ENCODE measurements at regions not wholly inside any gene's neighbourhood (a gene's known extent, or its start where the extent isn't known, plus 50 kb on each side); places are given as distances from the start of the nearest gene placed in this dataset.

- no peak for DNase-seq (ENCODE audit: low spot score)
These were observed 426.1 kb upstream of the FANCL start for GRCh38 chr2:58667137-58667774.

DNA sequence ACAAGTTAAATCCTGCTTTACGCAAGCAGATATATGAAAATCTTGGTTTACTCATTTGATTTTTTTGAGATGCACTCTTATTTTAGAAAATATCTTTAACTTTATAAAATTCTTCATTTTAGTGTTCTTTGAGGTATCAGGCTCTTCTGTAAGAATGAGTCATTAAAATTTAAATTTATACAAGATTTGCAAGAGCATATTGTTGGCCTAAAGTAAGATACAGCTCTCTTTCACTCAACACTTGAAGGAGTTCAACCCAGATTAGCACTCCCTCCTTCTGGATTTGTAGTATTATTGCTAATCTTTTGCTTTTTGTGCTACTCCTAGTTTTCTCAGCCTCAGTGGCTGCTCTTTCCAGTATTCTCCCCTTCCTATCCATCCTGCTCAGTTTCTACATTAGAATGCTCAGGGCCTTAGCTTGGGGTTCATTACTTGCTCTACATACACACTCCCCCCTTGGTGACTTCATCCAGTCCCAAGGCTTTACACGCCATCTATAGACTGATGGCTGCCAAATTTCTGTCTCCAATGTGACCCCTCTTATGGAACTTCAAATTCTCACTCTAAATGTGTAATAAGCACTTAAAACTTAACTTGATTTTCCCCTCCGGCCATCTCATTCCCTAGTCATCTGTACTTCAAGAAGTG, 425.3 kb upstream of the FANCL start:
- DNase-seq (ENCODE audit: low spot score) = no peak

GRCh38 chr2:58665154-58665553, 424.0 kb upstream of the FANCL start:
- DNase-seq (ENCODE audit: low spot score) = no peak

DNA sequence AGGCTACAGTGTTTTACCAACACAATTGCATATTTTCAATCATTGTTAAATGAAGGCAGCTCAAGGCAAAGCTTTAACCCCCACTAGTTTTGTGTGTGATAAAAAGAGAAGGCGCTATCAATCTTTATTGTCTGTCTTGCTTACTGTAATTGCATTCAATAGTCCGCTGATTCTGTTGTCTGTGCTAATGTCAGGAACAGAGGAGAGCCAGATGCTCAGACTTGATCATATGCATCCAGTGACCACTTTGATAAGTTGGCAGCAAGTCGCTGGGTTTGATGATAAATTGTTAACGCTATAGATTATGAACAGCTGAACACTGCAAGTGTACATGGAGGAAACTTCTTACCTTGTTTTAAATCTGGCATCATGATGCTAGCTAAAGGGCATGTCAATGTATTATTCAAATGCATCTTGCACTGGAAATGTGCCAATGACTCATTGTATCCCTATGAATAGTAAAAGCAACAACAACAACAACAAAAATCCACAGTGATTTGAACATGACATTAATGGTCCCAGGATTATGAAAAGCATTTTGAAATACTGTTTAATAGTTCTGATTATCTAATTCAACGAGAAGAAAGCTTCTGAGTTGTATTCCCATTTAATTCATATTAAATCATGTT, 423.5 kb upstream of the FANCL start:
- DNase-seq (ENCODE audit: low spot score) = no peak

GRCh38 chr2:58660046-58660445, 418.9 kb upstream of the FANCL start:
- DNase-seq (ENCODE audit: low spot score) = no peak

DNA sequence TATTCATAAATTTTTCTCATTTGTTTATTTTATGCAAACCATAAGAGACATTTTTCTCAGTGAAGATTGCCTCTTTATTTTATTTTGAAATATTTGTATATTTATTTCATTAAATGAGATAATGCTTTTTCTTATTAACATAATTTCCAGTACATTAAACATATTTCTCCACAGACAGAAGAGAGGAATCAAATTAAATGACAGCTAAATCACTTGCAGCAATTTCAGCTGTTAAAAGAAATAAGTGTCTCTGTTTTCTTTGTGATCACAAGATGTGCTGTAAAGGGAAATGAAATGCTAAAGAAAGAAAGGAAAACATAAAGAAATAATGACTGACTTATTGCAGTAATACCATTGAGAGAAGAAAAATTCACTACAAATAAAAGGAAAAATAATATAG, 414.0 kb upstream of the FANCL start:
- DNase-seq (ENCODE audit: low spot score) = no peak

DNA sequence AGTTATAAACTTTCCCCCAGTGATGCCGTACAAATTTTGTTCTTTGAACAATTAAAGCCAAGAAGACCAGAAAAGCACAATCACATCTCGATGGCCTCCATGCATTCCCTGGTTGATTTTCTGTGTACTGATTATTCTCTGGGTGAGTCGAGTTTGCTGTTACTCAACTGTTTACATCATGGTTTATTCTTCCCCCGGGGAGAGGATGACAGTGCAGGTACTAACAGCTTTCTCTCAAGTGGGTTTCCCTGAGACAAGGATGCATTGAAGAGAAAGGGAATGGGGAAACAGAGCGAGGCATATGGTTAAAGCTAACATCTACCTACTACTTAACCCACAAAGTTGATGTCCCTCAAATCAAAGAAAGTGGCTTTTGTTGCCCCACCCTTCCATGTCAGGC, 410.8 kb upstream of the FANCL start:
- DNase-seq (ENCODE audit: low spot score) = no peak

GRCh38 chr2:58650781-58651180, 409.7 kb upstream of the FANCL start:
- no peak for DNase-seq (ENCODE audit: low spot score)

DNA sequence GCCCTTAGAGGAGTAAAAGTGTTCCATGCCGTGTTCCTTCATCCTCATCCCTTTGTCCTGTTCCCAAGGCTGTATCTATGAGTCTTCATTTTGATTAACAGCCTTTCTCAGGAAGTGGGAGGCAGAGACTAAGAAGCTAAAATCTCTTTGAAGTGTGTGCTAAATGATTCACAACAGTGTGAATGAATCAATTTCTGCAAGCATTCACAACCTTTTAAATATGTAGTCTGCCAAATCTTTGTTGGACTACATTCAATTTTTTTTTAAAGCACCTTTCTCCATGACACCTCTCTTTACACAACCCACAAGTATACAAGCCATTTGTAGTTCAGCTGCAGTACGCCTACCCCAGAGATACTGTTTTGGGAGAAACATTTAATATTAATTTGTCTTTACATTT, 408.6 kb upstream of the FANCL start:
- no peak for DNase-seq (ENCODE audit: low spot score)

DNA sequence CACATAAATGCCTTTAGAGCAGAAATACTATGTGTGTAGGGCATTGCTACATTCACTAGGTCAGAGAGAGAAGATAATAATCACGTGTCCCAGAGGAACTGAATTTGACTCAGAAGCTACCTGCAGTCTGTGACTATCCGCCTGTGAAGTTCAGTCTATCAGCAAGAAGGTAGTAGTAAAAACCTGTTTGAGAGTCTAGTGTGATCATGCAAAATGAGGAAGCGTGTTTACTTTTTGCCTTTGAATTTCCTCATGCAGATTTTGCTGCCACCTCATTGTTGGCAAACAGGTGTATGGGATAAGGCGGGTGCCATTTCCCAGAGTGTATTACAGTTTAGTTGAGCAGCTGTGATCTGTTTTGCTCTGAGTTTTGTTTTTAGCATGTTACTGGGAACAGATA, 403.9 kb upstream of the FANCL start:
- no peak for DNase-seq (ENCODE audit: low spot score)

DNA sequence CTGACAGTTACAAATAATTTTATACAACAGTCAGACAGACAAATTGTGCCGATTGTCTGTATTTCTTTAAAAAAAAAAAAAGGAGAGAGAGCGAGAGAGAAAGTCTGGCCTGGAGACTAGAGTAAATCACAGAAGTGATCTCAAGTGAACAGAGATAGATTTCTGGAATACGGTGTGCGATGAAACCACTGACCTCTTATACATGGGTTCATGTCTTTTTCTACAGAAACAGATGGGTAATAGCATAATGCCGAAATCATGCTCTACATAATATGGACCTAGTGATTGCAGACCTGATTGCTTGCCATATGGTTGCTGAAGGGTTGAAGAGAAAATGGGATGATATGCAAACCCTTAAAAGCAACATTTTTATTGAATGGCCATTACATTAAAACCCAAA, 403.3 kb upstream of the FANCL start:
- DNase-seq (ENCODE audit: low spot score) = no peak

- DNase-seq (ENCODE audit: low spot score) = no peak
These were observed 399.9 kb upstream of the FANCL start for GRCh38 chr2:58641001-58641400.

GRCh38 chr2:58640042-58640441, 398.9 kb upstream of the FANCL start:
- no peak for DNase-seq (ENCODE audit: low spot score)

DNA sequence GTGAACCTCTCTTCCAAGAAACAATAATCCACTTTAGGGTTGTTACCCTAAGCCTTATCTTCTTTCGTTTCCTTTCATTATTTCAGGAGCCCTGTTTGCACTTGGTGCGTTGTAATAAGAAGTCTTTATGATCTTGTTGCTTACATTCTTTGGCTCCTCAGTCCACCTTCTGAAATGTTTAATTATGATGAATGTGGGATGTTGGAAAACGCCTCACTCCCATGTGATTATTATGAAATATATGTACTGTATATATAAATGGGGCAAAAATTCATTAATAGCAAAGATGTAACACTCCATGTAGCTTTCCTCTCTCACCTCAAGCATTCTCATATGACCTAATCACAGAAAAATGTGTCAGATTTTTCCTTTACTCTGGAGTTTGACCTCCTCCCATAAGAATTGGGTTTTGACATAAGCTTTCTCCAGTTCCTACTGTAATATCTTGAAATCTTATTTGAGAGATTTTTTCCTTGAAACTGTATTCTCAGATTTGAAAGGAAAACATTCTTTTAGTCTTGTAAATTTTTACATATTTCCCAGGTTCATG, 397.2 kb upstream of the FANCL start:
- no peak for DNase-seq (ENCODE audit: low spot score)

GRCh38 chr2:58636872-58637271, 395.7 kb upstream of the FANCL start:
- DNase-seq (ENCODE audit: low spot score) = no peak

- DNase-seq (ENCODE audit: low spot score) = no peak
These were observed 394.8 kb upstream of the FANCL start for GRCh38 chr2:58635801-58636375.

DNA sequence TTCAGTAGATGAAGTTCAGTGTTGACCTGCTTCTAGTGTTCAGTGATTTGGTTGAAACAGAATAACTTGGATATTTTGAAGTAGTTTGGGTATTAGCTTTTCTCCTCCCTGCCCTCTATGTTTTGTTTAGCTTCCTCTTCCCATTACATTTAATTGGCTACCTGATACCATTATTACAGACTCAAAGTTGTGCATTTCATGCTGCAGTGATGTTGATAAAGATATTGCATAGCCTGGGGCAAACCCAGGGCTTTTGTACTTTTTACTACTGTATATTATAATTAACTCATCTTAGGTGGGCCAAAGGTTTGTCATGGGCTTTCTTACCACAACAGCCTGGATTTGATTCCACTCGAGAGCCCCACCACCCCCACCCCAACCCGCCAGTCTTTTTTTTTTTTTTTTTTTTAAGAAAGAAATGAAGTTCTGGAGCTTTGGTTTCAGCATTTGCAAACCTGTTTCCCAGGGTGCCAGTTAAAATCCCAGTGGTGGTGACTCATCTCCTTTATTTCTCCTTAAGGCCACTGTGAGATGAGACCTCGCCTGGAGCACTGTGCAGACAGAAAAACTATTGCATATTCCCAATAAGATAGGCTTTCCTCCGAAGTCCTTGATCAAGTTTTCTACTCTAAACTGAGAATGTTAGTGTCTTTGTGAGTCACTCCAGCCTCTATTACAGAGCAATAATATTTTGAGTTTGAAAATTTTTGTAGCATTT, 393.7 kb upstream of the FANCL start:
- no peak for DNase-seq (ENCODE audit: low spot score)

- DNase-seq (ENCODE audit: low spot score) = no peak
These were observed 392.7 kb upstream of the FANCL start for GRCh38 chr2:58633613-58634365.

- DNase-seq (ENCODE audit: low spot score) = no peak
These were observed 390.9 kb upstream of the FANCL start for GRCh38 chr2:58631986-58632385.

DNA sequence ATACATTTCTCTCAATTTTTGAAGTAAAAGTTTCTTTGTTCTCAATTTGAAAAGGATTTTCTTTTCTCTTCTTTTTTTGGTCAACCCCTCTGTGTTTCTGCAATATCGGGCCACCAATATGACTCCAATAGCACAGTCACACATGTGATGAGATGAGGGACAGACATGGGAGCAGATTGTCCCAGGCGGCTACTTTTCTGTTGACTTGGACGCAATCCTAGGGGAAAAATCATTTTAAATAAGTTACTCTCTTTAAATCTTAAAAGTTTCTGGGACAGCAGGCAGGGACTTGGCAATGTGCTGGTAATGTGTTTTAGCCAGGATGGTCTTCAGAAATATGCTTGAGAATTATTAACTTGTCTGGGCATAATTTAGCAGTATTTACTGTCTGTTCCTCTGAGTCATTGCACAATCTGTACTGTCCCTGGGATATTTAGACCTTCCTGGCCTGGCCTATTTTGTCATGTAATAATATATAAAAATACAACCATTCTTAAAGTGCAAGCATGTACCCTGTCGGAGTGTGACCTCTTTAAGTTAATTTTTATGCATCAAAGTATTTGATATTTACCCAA, 388.5 kb upstream of the FANCL start:
- DNase-seq (ENCODE audit: low spot score) = no peak

DNA sequence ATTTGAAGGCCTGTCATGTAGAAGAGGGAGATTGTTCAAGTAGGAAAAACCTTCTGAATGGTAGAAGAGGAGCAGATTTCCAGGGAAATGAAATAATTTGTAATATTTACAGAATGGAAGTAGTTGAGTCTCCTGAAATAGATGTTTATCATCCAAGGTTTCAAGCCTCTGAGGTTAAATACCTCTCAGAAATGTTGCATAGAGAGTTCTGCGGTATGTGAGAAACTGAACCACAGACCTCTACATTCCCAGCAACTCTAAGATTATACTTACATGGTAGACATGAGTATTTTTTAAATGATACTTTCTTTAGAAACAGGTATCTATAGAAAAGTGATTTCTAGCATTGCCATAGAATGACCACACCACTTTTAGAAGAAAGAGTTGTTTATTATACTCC, 379.8 kb upstream of the FANCL start:
- no peak for DNase-seq (ENCODE audit: low spot score)
